HepG2 (cell line): ENCODE measurements at regions not wholly inside any gene's neighbourhood (a gene's known extent, or its start where the extent isn't known, plus 50 kb on each side); places are given as distances from the start of the nearest gene placed in this dataset.

Experiments used
- ARNT2 ChIP-seq: sonication (generic); formaldehyde crosslinking; IDR thresholded peaks from 2 replicates; pipeline ENCODE4 v1.8.0; 2022; ENCODE audit warnings: mild to moderate bottlenecking, low read depth, missing genetic modification reagents, moderate library complexity
- DPF2 ChIP-seq: sonication (generic); formaldehyde crosslinking; IDR thresholded peaks from 2 replicates; pipeline ENCODE4 v1.4.0; 2020; ENCODE audit warnings: mild to moderate bottlenecking, low read depth, missing genetic modification reagents, borderline replicate concordance
- KDM4B ChIP-seq: sonication (generic); formaldehyde crosslinking; IDR thresholded peaks from 2 replicates; pipeline ENCODE4 v1.4.0; 2020; ENCODE audit warnings: missing genetic modification reagents
- MED1 ChIP-seq: sonication (generic); formaldehyde crosslinking; IDR thresholded peaks from 2 replicates; pipeline ENCODE4 v1.4.0; 2020; ENCODE audit warnings: missing genetic modification reagents
- MLLT10 ChIP-seq: sonication (generic); formaldehyde crosslinking; IDR thresholded peaks from 2 replicates; pipeline ENCODE4 v1.4.0; 2020; ENCODE audit warnings: missing genetic modification reagents
- NCOA2 ChIP-seq: sonication (generic); formaldehyde crosslinking; IDR thresholded peaks from 2 replicates; pipeline ENCODE4 v1.8.0; 2022; ENCODE audit warnings: inconsistent platforms
- PPARG ChIP-seq: conservative IDR thresholded peaks from 2 replicates; pipeline ENCODE4 v1.6.1; 2016; ENCODE audit warnings: missing biosample characterization, missing genetic modification reagents
- PTBP1 ChIP-seq: fragments of 200-400 bp; formaldehyde crosslinking; IDR thresholded peaks from 2 replicates; pipeline ENCODE4 v1.6.1; 2018; ENCODE audit warnings: low read length, low read depth; ENCODE audit not compliant: poor library complexity, severe bottlenecking
- RELA ChIP-seq: sonication (generic); formaldehyde crosslinking; IDR thresholded peaks from 2 replicates; pipeline ENCODE4 v1.4.0; 2020; ENCODE audit warnings: missing genetic modification reagents
- REPIN1 ChIP-seq: sonication (generic); formaldehyde crosslinking; IDR thresholded peaks from 2 replicates; pipeline ENCODE4 v1.8.0; 2022; ENCODE audit warnings: missing genetic modification reagents, low read depth, mild to moderate bottlenecking, borderline replicate concordance
- RFX5 ChIP-seq: IDR thresholded peaks from 2 replicates; pipeline ENCODE4 v1.6.1; 2011; ENCODE audit warnings: low read depth, low read length, improper control_type of control experiment
- SOX13 ChIP-seq, 3 experiments: fragments of 450-650 bp in 1 of 3; sonication (generic) in 1 of 3; formaldehyde crosslinking in 1 of 3; IDR thresholded peaks in 2 of 3; conservative IDR thresholded peaks in 1 of 3; 2 replicates each; pipeline versions ENCODE4 v1.5.0 to v1.6.1; 2016 to 2020; ENCODE audit warnings: antibody characterized with exemption in 1 of 3, mild to moderate bottlenecking in 1 of 3, missing compliant biosample characterization in 1 of 3, missing genetic modification reagents in 1 of 3, moderate library complexity in 1 of 3
- SSRP1 ChIP-seq: IDR thresholded peaks from 2 replicates; pipeline ENCODE4 v1.6.1; 2016; ENCODE audit warnings: control low read depth
- TEAD2 ChIP-seq: sonication (generic); formaldehyde crosslinking; IDR thresholded peaks from 2 replicates; pipeline ENCODE4 v1.9.0; 2021; ENCODE audit warnings: missing genetic modification reagents
- ZBTB3 ChIP-seq: sonication (generic); formaldehyde crosslinking; IDR thresholded peaks from 2 replicates; pipeline ENCODE4 v1.4.0; 2020; ENCODE audit warnings: low read depth, mild to moderate bottlenecking, moderate library complexity, missing genetic modification reagents, borderline replicate concordance
- ZC3H4 ChIP-seq: sonication (generic); formaldehyde crosslinking; IDR thresholded peaks from 2 replicates; pipeline ENCODE4 v1.4.0; 2020; ENCODE audit warnings: missing genetic modification reagents, borderline replicate concordance
- ZNF230 ChIP-seq: sonication (generic); formaldehyde crosslinking; IDR thresholded peaks from 2 replicates; pipeline ENCODE4 v1.4.0; 2020; ENCODE audit warnings: mild to moderate bottlenecking, missing genetic modification reagents
- ZNF556 ChIP-seq: sonication (generic); formaldehyde crosslinking; IDR thresholded peaks from 2 replicates; pipeline ENCODE4 v1.4.0; 2020; ENCODE audit warnings: mild to moderate bottlenecking, missing genetic modification reagents, borderline replicate concordance
- ZNF564 ChIP-seq: sonication (generic); formaldehyde crosslinking; IDR thresholded peaks from 2 replicates; pipeline ENCODE4 v1.8.1; 2023; ENCODE audit warnings: mild to moderate bottlenecking, missing genetic modification reagents
- TF ChIP-seq, protein P1 (sequence below): sonication (generic); formaldehyde crosslinking; IDR thresholded peaks from 2 replicates; pipeline ENCODE4 v1.4.0; 2020; ENCODE audit warnings: missing genetic modification reagents
- TF ChIP-seq, protein P2 (sequence below): sonication (generic); formaldehyde crosslinking; IDR thresholded peaks from 2 replicates; pipeline ENCODE4 v1.5.0; 2020; ENCODE audit warnings: missing genetic modification reagents
- TF ChIP-seq, protein P3 (sequence below): sonication (generic); formaldehyde crosslinking; IDR thresholded peaks from 2 replicates; pipeline ENCODE4 v1.4.0; 2020; ENCODE audit warnings: missing genetic modification reagents
- TF ChIP-seq, protein P4 (sequence below): sonication (generic); formaldehyde crosslinking; IDR thresholded peaks from 2 replicates; pipeline ENCODE4 v1.4.0; 2020; ENCODE audit warnings: missing genetic modification reagents
- TF ChIP-seq, protein P5 (sequence below): conservative IDR thresholded peaks from 2 replicates; pipeline ENCODE4 v1.6.1; 2018; ENCODE audit warnings: missing genetic modification reagents

DNA sequence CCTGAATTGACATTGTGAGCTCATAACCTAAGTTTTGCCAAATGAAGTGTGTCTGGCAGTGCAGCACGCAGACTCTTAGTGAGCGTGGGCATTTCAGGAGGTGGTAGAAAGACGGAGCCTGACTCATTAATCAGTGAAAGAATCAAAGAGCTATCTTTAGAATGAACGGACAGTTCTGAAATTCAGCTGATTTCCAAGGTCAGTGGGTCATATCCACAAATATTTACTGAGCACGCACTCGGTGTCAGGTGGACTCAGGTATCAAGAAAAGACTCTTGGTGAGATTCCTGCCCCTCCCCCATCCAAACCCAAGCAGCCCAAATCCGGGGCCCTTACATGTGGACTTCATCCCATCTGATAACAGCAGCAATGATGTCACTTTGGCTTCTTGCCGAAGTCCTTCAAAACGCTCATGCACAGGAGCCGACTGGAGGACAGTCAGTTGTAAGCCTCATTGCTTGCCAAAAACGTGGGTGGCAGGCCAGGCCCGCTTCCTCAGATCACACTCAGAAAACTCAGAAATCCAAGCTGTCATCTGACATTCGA is 185.8 kb downstream of the HS3ST3A1 start (continued):
- TF ChIP-seq, protein P1, sequence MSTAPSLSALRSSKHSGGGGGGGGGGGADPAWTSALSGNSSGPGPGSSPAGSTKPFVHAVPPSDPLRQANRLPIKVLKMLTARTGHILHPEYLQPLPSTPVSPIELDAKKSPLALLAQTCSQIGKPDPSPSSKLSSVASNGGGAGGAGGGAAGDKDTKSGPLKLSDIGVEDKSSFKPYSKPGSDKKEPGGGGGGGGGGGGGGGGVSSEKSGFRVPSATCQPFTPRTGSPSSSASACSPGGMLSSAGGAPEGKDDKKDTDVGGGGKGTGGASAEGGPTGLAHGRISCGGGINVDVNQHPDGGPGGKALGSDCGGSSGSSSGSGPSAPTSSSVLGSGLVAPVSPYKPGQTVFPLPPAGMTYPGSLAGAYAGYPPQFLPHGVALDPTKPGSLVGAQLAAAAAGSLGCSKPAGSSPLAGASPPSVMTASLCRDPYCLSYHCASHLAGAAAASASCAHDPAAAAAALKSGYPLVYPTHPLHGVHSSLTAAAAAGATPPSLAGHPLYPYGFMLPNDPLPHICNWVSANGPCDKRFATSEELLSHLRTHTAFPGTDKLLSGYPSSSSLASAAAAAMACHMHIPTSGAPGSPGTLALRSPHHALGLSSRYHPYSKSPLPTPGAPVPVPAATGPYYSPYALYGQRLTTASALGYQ: peak; percentile 90; the same call in 1 of the 2 replicates
- no peak for TF ChIP-seq ZC3H4 (CRISPR knock-in tag)
- TF ChIP-seq, protein P2, sequence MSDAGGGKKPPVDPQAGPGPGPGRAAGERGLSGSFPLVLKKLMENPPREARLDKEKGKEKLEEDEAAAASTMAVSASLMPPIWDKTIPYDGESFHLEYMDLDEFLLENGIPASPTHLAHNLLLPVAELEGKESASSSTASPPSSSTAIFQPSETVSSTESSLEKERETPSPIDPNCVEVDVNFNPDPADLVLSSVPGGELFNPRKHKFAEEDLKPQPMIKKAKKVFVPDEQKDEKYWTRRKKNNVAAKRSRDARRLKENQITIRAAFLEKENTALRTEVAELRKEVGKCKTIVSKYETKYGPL (CRISPR knock-in tag): no peak
- TF ChIP-seq DPF2 (CRISPR knock-in tag): no peak; the same call in 1 of the 2 replicates
- TF ChIP-seq ZNF556 (CRISPR knock-in tag): peak; percentile 80; the same call in 1 of the 2 replicates
- no peak for TF ChIP-seq PPARG (CRISPR knock-in tag)
- no peak for TF ChIP-seq MLLT10 (CRISPR knock-in tag)
- TF ChIP-seq RELA (CRISPR knock-in tag): no peak
- no peak for TF ChIP-seq TEAD2
- no peak for TF ChIP-seq PTBP1
- no peak for TF ChIP-seq ZNF230 (CRISPR knock-in tag)
- no peak for TF ChIP-seq SSRP1 (CRISPR knock-in tag)
- TF ChIP-seq ZBTB3 (CRISPR knock-in tag): no peak
- TF ChIP-seq ZNF564: no peak
- TF ChIP-seq MED1: peak; percentile 96
- TF ChIP-seq, protein P3, sequence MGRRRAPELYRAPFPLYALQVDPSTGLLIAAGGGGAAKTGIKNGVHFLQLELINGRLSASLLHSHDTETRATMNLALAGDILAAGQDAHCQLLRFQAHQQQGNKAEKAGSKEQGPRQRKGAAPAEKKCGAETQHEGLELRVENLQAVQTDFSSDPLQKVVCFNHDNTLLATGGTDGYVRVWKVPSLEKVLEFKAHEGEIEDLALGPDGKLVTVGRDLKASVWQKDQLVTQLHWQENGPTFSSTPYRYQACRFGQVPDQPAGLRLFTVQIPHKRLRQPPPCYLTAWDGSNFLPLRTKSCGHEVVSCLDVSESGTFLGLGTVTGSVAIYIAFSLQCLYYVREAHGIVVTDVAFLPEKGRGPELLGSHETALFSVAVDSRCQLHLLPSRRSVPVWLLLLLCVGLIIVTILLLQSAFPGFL: no peak
- TF ChIP-seq REPIN1 (CRISPR knock-in tag): peak; percentile 58; the same call in 1 of the 2 replicates
- 0 out of 2 replicates have a peak, but pooled peaks have one; percentile 40 for TF ChIP-seq SOX13 (IDR thresholded peaks at IDR 0.05)
- TF ChIP-seq SOX13 (CRISPR knock-in tag; conservative IDR thresholded peaks at IDR 0.05 in 1 of 2, IDR thresholded peaks at IDR 0.05 in 1 of 2): 0 out of 4 replicates have a peak, but pooled peaks of 1 of the 2 experiments have one; percentile 68
- TF ChIP-seq RFX5: no peak
- TF ChIP-seq, protein P4, sequence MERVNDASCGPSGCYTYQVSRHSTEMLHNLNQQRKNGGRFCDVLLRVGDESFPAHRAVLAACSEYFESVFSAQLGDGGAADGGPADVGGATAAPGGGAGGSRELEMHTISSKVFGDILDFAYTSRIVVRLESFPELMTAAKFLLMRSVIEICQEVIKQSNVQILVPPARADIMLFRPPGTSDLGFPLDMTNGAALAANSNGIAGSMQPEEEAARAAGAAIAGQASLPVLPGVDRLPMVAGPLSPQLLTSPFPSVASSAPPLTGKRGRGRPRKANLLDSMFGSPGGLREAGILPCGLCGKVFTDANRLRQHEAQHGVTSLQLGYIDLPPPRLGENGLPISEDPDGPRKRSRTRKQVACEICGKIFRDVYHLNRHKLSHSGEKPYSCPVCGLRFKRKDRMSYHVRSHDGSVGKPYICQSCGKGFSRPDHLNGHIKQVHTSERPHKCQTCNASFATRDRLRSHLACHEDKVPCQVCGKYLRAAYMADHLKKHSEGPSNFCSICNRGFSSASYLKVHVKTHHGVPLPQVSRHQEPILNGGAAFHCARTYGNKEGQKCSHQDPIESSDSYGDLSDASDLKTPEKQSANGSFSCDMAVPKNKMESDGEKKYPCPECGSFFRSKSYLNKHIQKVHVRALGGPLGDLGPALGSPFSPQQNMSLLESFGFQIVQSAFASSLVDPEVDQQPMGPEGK: peak; percentile 47; the same call in 1 of the 2 replicates
- TF ChIP-seq NCOA2: peak; percentile 91
- TF ChIP-seq, protein P5, sequence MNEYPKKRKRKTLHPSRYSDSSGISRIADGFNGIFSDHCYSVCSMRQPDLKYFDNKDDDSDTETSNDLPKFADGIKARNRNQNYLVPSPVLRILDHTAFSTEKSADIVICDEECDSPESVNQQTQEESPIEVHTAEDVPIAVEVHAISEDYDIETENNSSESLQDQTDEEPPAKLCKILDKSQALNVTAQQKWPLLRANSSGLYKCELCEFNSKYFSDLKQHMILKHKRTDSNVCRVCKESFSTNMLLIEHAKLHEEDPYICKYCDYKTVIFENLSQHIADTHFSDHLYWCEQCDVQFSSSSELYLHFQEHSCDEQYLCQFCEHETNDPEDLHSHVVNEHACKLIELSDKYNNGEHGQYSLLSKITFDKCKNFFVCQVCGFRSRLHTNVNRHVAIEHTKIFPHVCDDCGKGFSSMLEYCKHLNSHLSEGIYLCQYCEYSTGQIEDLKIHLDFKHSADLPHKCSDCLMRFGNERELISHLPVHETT (CRISPR knock-in tag): no peak
- TF ChIP-seq KDM4B (CRISPR knock-in tag): no peak
- TF ChIP-seq ARNT2: peak; percentile 69; the same call in 1 of the 2 replicates
